Activated CD8-positive, alpha-beta memory T cell treated with anti-CD3 and anti-CD28 coated beads for 48 hours (primary cell): ENCODE measurements at regions not wholly inside any gene's neighbourhood (a gene's known extent, or its start where the extent isn't known, plus 50 kb on each side); places are given as distances from the start of the nearest gene placed in this dataset.
"Not testable (repeated sequence)": the region's sequence is repeated elsewhere in the genome, so short reads cannot be mapped to it uniquely, and the experiment has no call there.

Source experiments
- DNase-seq, 3 experiments: peaks; one replicate each; pipeline ENCODE4 v3.0.0-alpha.2; 2020; ENCODE audit warnings: low read depth in 2 of 3, low spot score in 2 of 3

GRCh38 chr1:219075121-219075879 is 98.4 kb upstream of the LYPLAL1 start:
- no peak for DNase-seq

- DNase-seq: no peak
Measured at GRCh38 chr1:219076326-219076937, 97.2 kb upstream of the LYPLAL1 start.

GRCh38 chr1:219077767-219078166 is 95.9 kb upstream of the LYPLAL1 start:
- DNase-seq: not testable (repeated sequence)

GRCh38 chr1:219081943-219082925 is 91.4 kb upstream of the LYPLAL1 start:
- DNase-seq: no peak

GRCh38 chr1:219083631-219084030 is 90.0 kb upstream of the LYPLAL1 start:
- DNase-seq: no peak

- DNase-seq: no peak
Measured at GRCh38 chr1:219085082-219085481, 88.6 kb upstream of the LYPLAL1 start.

- DNase-seq: no peak
Measured at GRCh38 chr1:219085988-219086387, 87.7 kb upstream of the LYPLAL1 start.

GRCh38 chr1:219086956-219087469 is 86.7 kb upstream of the LYPLAL1 start:
- DNase-seq: no peak

- DNase-seq: no peak
Measured at GRCh38 chr1:219088778-219089557, 84.7 kb upstream of the LYPLAL1 start.

- no peak for DNase-seq
Measured at GRCh38 chr1:219090607-219091006, 83.1 kb upstream of the LYPLAL1 start.

- no peak for DNase-seq
Measured at GRCh38 chr1:219092206-219092605, 81.5 kb upstream of the LYPLAL1 start.

- no peak for DNase-seq
Measured at GRCh38 chr1:219099307-219099706, 74.4 kb upstream of the LYPLAL1 start.

- DNase-seq: no peak
Measured at GRCh38 chr1:219100059-219100458, 73.6 kb upstream of the LYPLAL1 start.

GRCh38 chr1:219102466-219102865 is 71.2 kb upstream of the LYPLAL1 start:
- DNase-seq: not testable (repeated sequence)

- DNase-seq: no peak
Measured at GRCh38 chr1:219105893-219106292, 67.8 kb upstream of the LYPLAL1 start.

- no peak for DNase-seq
Measured at GRCh38 chr1:219109424-219110018, 64.2 kb upstream of the LYPLAL1 start.

GRCh38 chr1:219113261-219113660 is 60.4 kb upstream of the LYPLAL1 start:
- DNase-seq: no peak

GRCh38 chr1:219114014-219114413 is 59.7 kb upstream of the LYPLAL1 start:
- DNase-seq: no peak

- DNase-seq: no peak
Measured at GRCh38 chr1:219119839-219120238, 53.8 kb upstream of the LYPLAL1 start.
